A673 (cell line): ENCODE measurements at regions not wholly inside any gene's neighbourhood (a gene's known extent, or its start where the extent isn't known, plus 50 kb on each side); places are given as distances from the start of the nearest gene placed in this dataset.

Source experiments
- BruUV-seq: library from RNA; stranded (reverse); fragments of 400-500 nt; replicated peaks from 2 replicates; lab custom pipeline; 2021; lab: Mats Ljungman, UMichigan
- CTCF ChIA-PET: fragments of 300-600 bp; sonication (Branson Sonifier 250); formaldehyde crosslinking; loops from one replicate; lab custom pipeline; 2022; ENCODE audit warnings: antibody characterized with exemption; lab: Charles Lee
- POLR2A ChIA-PET: fragments of 300-600 bp; sonication (Branson Sonifier 250); formaldehyde crosslinking; loops from one replicate; lab custom pipeline; 2022; ENCODE audit warnings: antibody characterized with exemption; ENCODE audit not compliant: low non-redundant PET; lab: Charles Lee
- DNase-seq: peaks from one replicate; pipeline ENCODE4 v3.0.0-alpha.2; 2015; ENCODE audit warnings: low spot score
- H3K27ac ChIP-seq: fragments of 200-600 bp; sonication (generic); 2 replicates; pipeline ENCODE4 v1.5.1; 2016; ENCODE audit warnings: mixed run types, low read depth, mild to moderate bottlenecking, mixed read lengths, antibody characterized with exemption, low read length; ENCODE audit not compliant: poor library complexity, severe bottlenecking
- H3K27me3 ChIP-seq: fragments of 200-600 bp; sonication (generic); replicated peaks from 2 replicates; pipeline ENCODE4 v1.6.1; 2017; ENCODE audit warnings: mixed run types, low read depth, mild to moderate bottlenecking, mixed read lengths, antibody characterized with exemption, low read length; ENCODE audit not compliant: insufficient read depth, poor library complexity
- H3K36me3 ChIP-seq: fragments of 200-600 bp; sonication (generic); 2 replicates; pipeline ENCODE4 v1.6.1; 2016; ENCODE audit warnings: mixed run types, mild to moderate bottlenecking, mixed read lengths, antibody characterized with exemption, low read length; ENCODE audit not compliant: insufficient read depth, poor library complexity, severe bottlenecking
- H3K4me1 ChIP-seq: fragments of 200-600 bp; sonication (generic); 2 replicates; pipeline ENCODE4 v1.6.1; 2017; ENCODE audit warnings: mixed run types, mild to moderate bottlenecking, mixed read lengths, antibody characterized with exemption, low read length; ENCODE audit not compliant: insufficient read depth, poor library complexity, severe bottlenecking
- H3K4me3 ChIP-seq: fragments of 200-600 bp; sonication (generic); 2 replicates; pipeline ENCODE4 v1.5.1; 2016; ENCODE audit warnings: low read depth, mixed run types, mild to moderate bottlenecking, mixed read lengths, low read length; ENCODE audit not compliant: poor library complexity, severe bottlenecking
- H3K9me3 ChIP-seq: fragments of 200-600 bp; sonication (generic); 2 replicates; pipeline ENCODE4 v1.6.1; 2016; ENCODE audit warnings: mixed run types, low read depth, mild to moderate bottlenecking, mixed read lengths, antibody characterized with exemption, low read length; ENCODE audit not compliant: poor library complexity, severe bottlenecking
- EZH2 ChIP-seq: fragments of 200-600 bp; sonication (generic); IDR thresholded peaks from 2 replicates; pipeline ENCODE4 v1.6.1; 2017; ENCODE audit warnings: borderline replicate concordance, low read depth, mild to moderate bottlenecking, mixed read lengths, antibody characterized with exemption, low read length; ENCODE audit not compliant: poor library complexity, severe bottlenecking
- intact Hi-C: fragments of 100-400 bp; cut with micrococcal nuclease; formaldehyde crosslinking; loops from one replicate; pipeline ENCODE4 v1.10.0; 2022; ENCODE audit not compliant: unreplicated experiment
- TF ChIP-seq, protein P1 (sequence below): fragments of 300-800, 200-600 bp; sonication (generic); conservative IDR thresholded peaks from 2 replicates; pipeline ENCODE4 v1.5.1; 2017; ENCODE audit warnings: low read depth, mild to moderate bottlenecking, antibody characterized with exemption, low read length, moderate library complexity, mixed read lengths

DNA sequence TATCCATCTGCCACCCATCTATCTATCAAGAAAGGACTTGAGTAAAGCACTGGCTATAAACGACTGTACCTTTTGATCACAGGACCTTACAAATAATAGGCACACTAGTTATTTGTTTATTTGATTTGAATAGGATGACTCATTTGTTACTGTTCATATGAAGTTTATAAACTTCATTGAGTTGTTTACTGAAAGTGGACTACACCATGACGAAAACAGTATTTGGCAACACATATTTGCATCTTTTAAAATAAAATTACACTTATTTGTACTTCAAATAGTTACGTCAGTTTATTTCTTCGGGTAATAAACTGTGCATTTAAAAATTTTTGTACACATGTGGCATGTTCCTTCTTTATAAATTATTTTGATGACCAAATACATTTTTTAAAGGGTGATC is 133.0 kb downstream of the OGFRL1 start:
- TF ChIP-seq, protein P1, sequence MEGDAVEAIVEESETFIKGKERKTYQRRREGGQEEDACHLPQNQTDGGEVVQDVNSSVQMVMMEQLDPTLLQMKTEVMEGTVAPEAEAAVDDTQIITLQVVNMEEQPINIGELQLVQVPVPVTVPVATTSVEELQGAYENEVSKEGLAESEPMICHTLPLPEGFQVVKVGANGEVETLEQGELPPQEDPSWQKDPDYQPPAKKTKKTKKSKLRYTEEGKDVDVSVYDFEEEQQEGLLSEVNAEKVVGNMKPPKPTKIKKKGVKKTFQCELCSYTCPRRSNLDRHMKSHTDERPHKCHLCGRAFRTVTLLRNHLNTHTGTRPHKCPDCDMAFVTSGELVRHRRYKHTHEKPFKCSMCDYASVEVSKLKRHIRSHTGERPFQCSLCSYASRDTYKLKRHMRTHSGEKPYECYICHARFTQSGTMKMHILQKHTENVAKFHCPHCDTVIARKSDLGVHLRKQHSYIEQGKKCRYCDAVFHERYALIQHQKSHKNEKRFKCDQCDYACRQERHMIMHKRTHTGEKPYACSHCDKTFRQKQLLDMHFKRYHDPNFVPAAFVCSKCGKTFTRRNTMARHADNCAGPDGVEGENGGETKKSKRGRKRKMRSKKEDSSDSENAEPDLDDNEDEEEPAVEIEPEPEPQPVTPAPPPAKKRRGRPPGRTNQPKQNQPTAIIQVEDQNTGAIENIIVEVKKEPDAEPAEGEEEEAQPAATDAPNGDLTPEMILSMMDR: no peak
- TF ChIP-seq EZH2: no peak
- H3K4me3 ChIP-seq: no peak overlapping the region
- H3K9me3 ChIP-seq: no peaks in the 10 kb centered on the region
- BruUV-seq: no TSS peak
- H3K36me3 ChIP-seq: no peaks in the 10 kb centered on the region
- no peaks in the 10 kb centered on the region for H3K4me1 ChIP-seq
- ChIA-PET POLR2A (no interaction called here), CTCF (no interaction called here)
- H3K27me3 ChIP-seq: peaks cover 4% of the 10 kb centered on the region
- no peak overlapping the region for H3K27ac ChIP-seq
- intact Hi-C loops: no loop called here
- DNase-seq: no peak

DNA sequence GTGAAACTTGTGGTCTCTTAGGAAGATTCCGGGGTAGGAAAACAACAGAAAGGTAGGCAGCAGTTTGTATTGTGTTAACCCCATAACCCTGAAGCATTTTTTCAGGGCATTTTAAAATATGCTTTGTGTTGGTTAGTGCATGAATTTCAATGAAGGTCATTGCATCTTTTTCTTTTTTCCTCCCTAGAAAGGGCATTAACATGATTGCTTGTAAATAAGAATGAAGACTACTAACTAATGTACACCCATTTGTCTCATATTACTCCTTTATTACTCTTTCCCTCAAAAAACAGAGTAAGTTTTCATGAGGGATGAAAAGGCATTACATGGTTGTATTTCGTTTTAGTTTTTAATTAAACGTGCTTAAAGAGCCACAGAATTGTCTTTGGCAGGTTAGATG is 141.4 kb downstream of the OGFRL1 start:
- TF ChIP-seq, protein P1: no peak
- no peak for TF ChIP-seq EZH2
- POLR2A ChIA-PET: no interaction called here
- no TSS peak for BruUV-seq
- Histone ChIP-seq H3K27ac (no peak overlapping the region), H3K9me3 (no peaks in the 10 kb centered on the region), H3K4me3 (no peak overlapping the region), H3K4me1 (no peaks in the 10 kb centered on the region), H3K36me3 (no peaks in the 10 kb centered on the region), H3K27me3 (peaks cover 8% of the 10 kb centered on the region)
- intact Hi-C loops: no loop called here
- CTCF ChIA-PET: no interaction called here
- no peak for DNase-seq

DNA sequence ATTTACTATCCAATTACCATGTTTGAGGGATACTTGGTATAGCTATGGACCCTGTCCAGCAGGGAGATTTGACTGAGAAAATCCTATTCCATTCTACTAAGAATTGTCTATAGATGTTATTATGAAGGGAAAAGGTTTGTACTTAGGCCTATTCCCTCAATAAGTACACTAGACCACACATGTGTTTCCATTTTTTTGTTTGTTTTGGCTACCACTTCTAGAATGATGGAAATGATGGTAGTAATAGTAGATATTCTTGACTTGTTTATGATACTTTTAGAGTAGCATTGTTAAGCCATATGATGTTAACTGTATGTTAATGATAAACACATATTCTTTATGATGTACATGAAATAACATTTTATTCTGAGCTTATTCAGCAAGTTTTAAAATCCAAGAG is 144.8 kb downstream of the OGFRL1 start:
- CTCF ChIA-PET: no interaction called here
- Histone ChIP-seq H3K36me3 (no peaks in the 10 kb centered on the region), H3K27me3 (peaks cover 3% of the 10 kb centered on the region), H3K27ac (no peak overlapping the region), H3K4me3 (no peak overlapping the region), H3K9me3 (no peaks in the 10 kb centered on the region), H3K4me1 (no peaks in the 10 kb centered on the region)
- TF ChIP-seq, protein P1: no peak
- TF ChIP-seq EZH2: no peak
- POLR2A ChIA-PET: no interaction called here
- intact Hi-C loops: no loop called here
- no TSS peak for BruUV-seq
- DNase-seq: no peak
